ENCODE measurements at regions not wholly inside any gene's neighbourhood (a gene's known extent, or its start where the extent isn't known, plus 50 kb on each side); places are given as distances from the start of the nearest gene placed in this dataset.
"Not testable (repeated sequence)": the region's sequence is repeated elsewhere in the genome, so short reads cannot be mapped to it uniquely, and the experiment has no call there.

DNA sequence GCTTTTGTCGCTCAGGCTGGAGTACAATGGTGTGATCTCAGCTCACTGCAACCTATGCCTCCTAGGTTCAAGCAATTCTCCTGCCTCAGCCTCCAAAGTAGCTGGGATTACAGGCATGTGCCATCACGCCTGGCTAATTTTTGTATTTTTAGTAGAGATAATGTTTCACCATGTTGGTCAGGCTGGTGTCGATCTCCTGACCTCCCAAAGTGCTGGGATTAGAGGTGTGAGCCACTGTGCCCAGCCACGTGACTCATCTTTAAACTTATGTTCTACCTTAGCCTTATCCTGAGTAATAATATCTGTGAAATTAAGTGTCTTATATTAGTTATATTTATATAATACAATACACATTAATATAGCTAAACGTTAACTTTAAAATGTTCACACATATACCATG is 101.2 kb upstream of the CADM1 start:
- TF ChIP-seq, protein P1, sequence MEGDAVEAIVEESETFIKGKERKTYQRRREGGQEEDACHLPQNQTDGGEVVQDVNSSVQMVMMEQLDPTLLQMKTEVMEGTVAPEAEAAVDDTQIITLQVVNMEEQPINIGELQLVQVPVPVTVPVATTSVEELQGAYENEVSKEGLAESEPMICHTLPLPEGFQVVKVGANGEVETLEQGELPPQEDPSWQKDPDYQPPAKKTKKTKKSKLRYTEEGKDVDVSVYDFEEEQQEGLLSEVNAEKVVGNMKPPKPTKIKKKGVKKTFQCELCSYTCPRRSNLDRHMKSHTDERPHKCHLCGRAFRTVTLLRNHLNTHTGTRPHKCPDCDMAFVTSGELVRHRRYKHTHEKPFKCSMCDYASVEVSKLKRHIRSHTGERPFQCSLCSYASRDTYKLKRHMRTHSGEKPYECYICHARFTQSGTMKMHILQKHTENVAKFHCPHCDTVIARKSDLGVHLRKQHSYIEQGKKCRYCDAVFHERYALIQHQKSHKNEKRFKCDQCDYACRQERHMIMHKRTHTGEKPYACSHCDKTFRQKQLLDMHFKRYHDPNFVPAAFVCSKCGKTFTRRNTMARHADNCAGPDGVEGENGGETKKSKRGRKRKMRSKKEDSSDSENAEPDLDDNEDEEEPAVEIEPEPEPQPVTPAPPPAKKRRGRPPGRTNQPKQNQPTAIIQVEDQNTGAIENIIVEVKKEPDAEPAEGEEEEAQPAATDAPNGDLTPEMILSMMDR (IDR thresholded peaks at IDR 0.05), result not testable (repeated sequence)
- not testable (repeated sequence) for TF ChIP-seq POLR2A, EP300 (IDR thresholded peaks at IDR 0.05)
